GF-D8 (cell line): ENCODE measurements at regions not wholly inside any gene's neighbourhood (a gene's known extent, or its start where the extent isn't known, plus 50 kb on each side); places are given as distances from the start of the nearest gene placed in this dataset.
A peak's percentile ranks its signal among the peaks of the same experiment; 100 is the strongest.

Experiments used
- DNase-seq: peaks from one replicate; lab custom pipeline; 2025; lab: John Stamatoyannopoulos, UW

- DNase-seq, result no peak
These were observed 267.1 kb downstream of the ADGB start for GRCh38 chr6:146865756-146866379.

- DNase-seq, result no peak
These were observed 268.1 kb downstream of the ADGB start for GRCh38 chr6:146866731-146867414.

GRCh38 chr6:146868671-146869209 lies 270.0 kb downstream of the ADGB start:
- DNase-seq, result no peak

- no peak for DNase-seq
These were observed 272.0 kb downstream of the ADGB start for GRCh38 chr6:146870760-146871159.

- DNase-seq, result no peak
These were observed 273.0 kb downstream of the ADGB start for GRCh38 chr6:146871611-146872425.

GRCh38 chr6:146872426-146872785 lies 273.6 kb downstream of the ADGB start:
- DNase-seq, result no peak

- DNase-seq, result no peak
These were observed 275.7 kb downstream of the ADGB start for GRCh38 chr6:146874278-146875018.

GRCh38 chr6:146875927-146876270 lies 277.1 kb downstream of the ADGB start:
- no peak for DNase-seq

GRCh38 chr6:146876271-146877151 lies 277.7 kb downstream of the ADGB start:
- peak; percentile 100 for DNase-seq

GRCh38 chr6:146878168-146878951 lies 279.6 kb downstream of the ADGB start:
- DNase-seq, result no peak

GRCh38 chr6:146878952-146879340 lies 280.2 kb downstream of the ADGB start:
- peak; percentile 59 for DNase-seq

- DNase-seq, result no peak
These were observed 280.8 kb downstream of the ADGB start for GRCh38 chr6:146879406-146880117.

GRCh38 chr6:146881228-146882181 lies 282.7 kb downstream of the ADGB start:
- peak; percentile 8 for DNase-seq

- DNase-seq, result no peak
These were observed 285.1 kb downstream of the ADGB start for GRCh38 chr6:146883640-146884531.

- no peak for DNase-seq
These were observed 286.0 kb downstream of the ADGB start for GRCh38 chr6:146884728-146885127.

GRCh38 chr6:146885708-146886457 lies 287.1 kb downstream of the ADGB start:
- no peak for DNase-seq
